ENCODE measurements at regions not wholly inside any gene's neighbourhood (a gene's known extent, or its start where the extent isn't known, plus 50 kb on each side); places are given as distances from the start of the nearest gene placed in this dataset.

GRCh38 chr15:25054329-25054728, 99.5 kb downstream of the SNRPN start:
- TF ChIP-seq CTCF (IDR thresholded peaks at IDR 0.05) (no peak), EP300 (IDR thresholded peaks at IDR 0.05) (no peak)

Data from tibial nerve (tissue), 4 donors.